ENCODE measurements at regions not wholly inside any gene's neighbourhood (a gene's known extent, or its start where the extent isn't known, plus 50 kb on each side); places are given as distances from the start of the nearest gene placed in this dataset.

GRCh38 chr6:169921853-169922824, 170.7 kb downstream of the ERMARD start:
- Histone ChIP-seq H3K4me2 (no peak overlapping the region), H3K27ac (ENCODE audit: low read depth in 2 of 2, low read length in 1 of 2) (no peak overlapping the region), H3K9ac (no peak overlapping the region), H3F3A (replicated peaks; ENCODE audit: insufficient read depth) (no peaks in the 10 kb centered on the region), H3K79me2 (ENCODE audit: insufficient read depth) (no peaks in the 10 kb centered on the region), H3K9me2 (no peaks in the 10 kb centered on the region), H3K9me3 (no peaks in the 10 kb centered on the region), H3K27me3 (ENCODE audit: insufficient read depth) (no peaks in the 10 kb centered on the region), H3K4me1 (ENCODE audit: control insufficient read depth in 1 of 2, insufficient read depth in 2 of 2, low read depth in 1 of 2, low read length in 1 of 2) (peaks cover 0 to 13% of the 10 kb centered on the region in 2 experiments; a peak in 1 of 4 replicates), H2AFZ (ENCODE audit: low read depth) (no peak overlapping the region), H4K20me1 (ENCODE audit: insufficient read depth) (no peaks in the 10 kb centered on the region), H3K4me3 (ENCODE audit: low read depth in 2 of 2, low read length in 1 of 2) (no peak overlapping the region), H3K36me3 (replicated peaks in 1 of 2; ENCODE audit: control insufficient read depth in 1 of 2, insufficient read depth in 2 of 2, low read length in 1 of 2) (no peaks in the 10 kb centered on the region)
- 46% methylated on average over 23 of the region's 34 CpGs for WGBS (ENCODE audit: low lambda C conversion rate)
- CTCF ChIA-PET = no interaction called here
- TF ChIP-seq SIN3A (IDR thresholded peaks at IDR 0.05; ENCODE audit: borderline replicate concordance, low read depth, low read length) = no peak
- TF ChIP-seq NFIC (IDR thresholded peaks at IDR 0.05; ENCODE audit: borderline replicate concordance) = no peak
- no peak for TF ChIP-seq GABPA (IDR thresholded peaks at IDR 0.05; ENCODE audit: low read depth)
- TF ChIP-seq MXI1 (IDR thresholded peaks at IDR 0.05; ENCODE audit: low read depth, low read length) = no peak
- TF ChIP-seq FOSL2 (IDR thresholded peaks at IDR 0.05; ENCODE audit: borderline replicate concordance, low read depth) = no peak
- no peak for TF ChIP-seq FOXJ3 (CRISPR knock-in tag; IDR thresholded peaks at IDR 0.05)
- no peak for TF ChIP-seq YY1 (IDR thresholded peaks at IDR 0.05; ENCODE audit: low read depth)
- no peak for TF ChIP-seq RCOR1 (IDR thresholded peaks at IDR 0.05; ENCODE audit: low read length)
- no peak for TF ChIP-seq CHD2 (IDR thresholded peaks at IDR 0.05; ENCODE audit: low read length, partially characterized antibody)
- no peak for TF ChIP-seq MEF2A (IDR thresholded peaks at IDR 0.05; ENCODE audit: borderline replicate concordance, low read depth)
- no peak for TF ChIP-seq USF1 (IDR thresholded peaks at IDR 0.05; ENCODE audit: borderline replicate concordance, low read depth)
- no peak for TF ChIP-seq TAF1 (IDR thresholded peaks at IDR 0.05; ENCODE audit: borderline replicate concordance, low read depth, low read length)
- no peak for TF ChIP-seq TCF12 (IDR thresholded peaks at IDR 0.05)
- TF ChIP-seq POLR2AphosphoS5 (IDR thresholded peaks at IDR 0.05; ENCODE audit: low read depth, low read length) = no peak
- TF ChIP-seq, protein P1, sequence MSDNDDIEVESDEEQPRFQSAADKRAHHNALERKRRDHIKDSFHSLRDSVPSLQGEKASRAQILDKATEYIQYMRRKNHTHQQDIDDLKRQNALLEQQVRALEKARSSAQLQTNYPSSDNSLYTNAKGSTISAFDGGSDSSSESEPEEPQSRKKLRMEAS (IDR thresholded peaks at IDR 0.05; ENCODE audit: low read depth) = no peak
- TF ChIP-seq, protein P2, sequence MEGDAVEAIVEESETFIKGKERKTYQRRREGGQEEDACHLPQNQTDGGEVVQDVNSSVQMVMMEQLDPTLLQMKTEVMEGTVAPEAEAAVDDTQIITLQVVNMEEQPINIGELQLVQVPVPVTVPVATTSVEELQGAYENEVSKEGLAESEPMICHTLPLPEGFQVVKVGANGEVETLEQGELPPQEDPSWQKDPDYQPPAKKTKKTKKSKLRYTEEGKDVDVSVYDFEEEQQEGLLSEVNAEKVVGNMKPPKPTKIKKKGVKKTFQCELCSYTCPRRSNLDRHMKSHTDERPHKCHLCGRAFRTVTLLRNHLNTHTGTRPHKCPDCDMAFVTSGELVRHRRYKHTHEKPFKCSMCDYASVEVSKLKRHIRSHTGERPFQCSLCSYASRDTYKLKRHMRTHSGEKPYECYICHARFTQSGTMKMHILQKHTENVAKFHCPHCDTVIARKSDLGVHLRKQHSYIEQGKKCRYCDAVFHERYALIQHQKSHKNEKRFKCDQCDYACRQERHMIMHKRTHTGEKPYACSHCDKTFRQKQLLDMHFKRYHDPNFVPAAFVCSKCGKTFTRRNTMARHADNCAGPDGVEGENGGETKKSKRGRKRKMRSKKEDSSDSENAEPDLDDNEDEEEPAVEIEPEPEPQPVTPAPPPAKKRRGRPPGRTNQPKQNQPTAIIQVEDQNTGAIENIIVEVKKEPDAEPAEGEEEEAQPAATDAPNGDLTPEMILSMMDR (IDR thresholded peaks at IDR 0.05) = no peak
- no peak for TF ChIP-seq SMC3 (IDR thresholded peaks at IDR 0.05; ENCODE audit: low read depth, low read length)
- TF ChIP-seq, protein P3, sequence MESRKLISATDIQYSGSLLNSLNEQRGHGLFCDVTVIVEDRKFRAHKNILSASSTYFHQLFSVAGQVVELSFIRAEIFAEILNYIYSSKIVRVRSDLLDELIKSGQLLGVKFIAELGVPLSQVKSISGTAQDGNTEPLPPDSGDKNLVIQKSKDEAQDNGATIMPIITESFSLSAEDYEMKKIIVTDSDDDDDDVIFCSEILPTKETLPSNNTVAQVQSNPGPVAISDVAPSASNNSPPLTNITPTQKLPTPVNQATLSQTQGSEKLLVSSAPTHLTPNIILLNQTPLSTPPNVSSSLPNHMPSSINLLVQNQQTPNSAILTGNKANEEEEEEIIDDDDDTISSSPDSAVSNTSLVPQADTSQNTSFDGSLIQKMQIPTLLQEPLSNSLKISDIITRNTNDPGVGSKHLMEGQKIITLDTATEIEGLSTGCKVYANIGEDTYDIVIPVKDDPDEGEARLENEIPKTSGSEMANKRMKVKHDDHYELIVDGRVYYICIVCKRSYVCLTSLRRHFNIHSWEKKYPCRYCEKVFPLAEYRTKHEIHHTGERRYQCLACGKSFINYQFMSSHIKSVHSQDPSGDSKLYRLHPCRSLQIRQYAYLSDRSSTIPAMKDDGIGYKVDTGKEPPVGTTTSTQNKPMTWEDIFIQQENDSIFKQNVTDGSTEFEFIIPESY (IDR thresholded peaks at IDR 0.05; ENCODE audit: borderline replicate concordance, low read depth) = no peak
- POLR2A ChIA-PET = no interaction called here
- DNase-seq = no peak

All from SK-N-SH (cell line).